Peyer's patch (tissue), 4 donors: ENCODE measurements at regions not wholly inside any gene's neighbourhood (a gene's known extent, or its start where the extent isn't known, plus 50 kb on each side); places are given as distances from the start of the nearest gene placed in this dataset.
"Not testable (repeated sequence)": the region's sequence is repeated elsewhere in the genome, so short reads cannot be mapped to it uniquely, and the experiment has no call there.

Source experiments
- DNase-seq, 3 donors: peaks; one replicate each; pipeline ENCODE4 v3.0.0-alpha.2; 2017 to 2019
- H3K27ac ChIP-seq, 4 donors: fragments of 200-600 bp; sonication (generic); one replicate each; pipeline ENCODE4 v1.5.1; 2016 to 2019
- H3K27me3 ChIP-seq, 2 donors: fragments of 200-600 bp; sonication (generic); one replicate each; pipeline ENCODE4 v1.5.1; 2019
- H3K36me3 ChIP-seq, 3 donors: fragments of 200-600 bp; sonication (generic); one replicate each; pipeline ENCODE4 v1.5.1; 2016 to 2019
- H3K4me1 ChIP-seq, 4 donors: fragments of 200-600 bp; sonication (generic); one replicate each; pipeline ENCODE4 v1.5.1; 2016 to 2019
- H3K4me3 ChIP-seq, 4 donors: fragments of 200-600 bp; sonication (generic); 1 replicate in 3 of 4; 2 replicates in 1 of 4; pipeline ENCODE4 v1.5.1; 2016 to 2019; ENCODE audit warnings: mild to moderate bottlenecking in 1 of 4
- H3K9me3 ChIP-seq, 4 donors: fragments of 200-600 bp; sonication (generic); one replicate each; pipeline ENCODE4 v1.5.1; 2016 to 2019; ENCODE audit warnings: mild to moderate bottlenecking in 1 of 4
- POLR2A ChIP-seq, 2 donors: fragments of 450-650 bp; IDR thresholded peaks; one replicate each; pipeline ENCODE4 v1.5.1; 2017; ENCODE audit warnings: antibody characterized with exemption in 2 of 2, mild to moderate bottlenecking in 2 of 2, moderate library complexity in 2 of 2
- TF ChIP-seq, protein P1 (sequence below), 6 experiments: fragments of 450-650 bp in 4 of 6; fragments of 200-600 bp in 2 of 6; sonication (generic) in 1 of 6; IDR thresholded peaks; one replicate each; pipeline ENCODE4 v1.5.1; 2017 to 2019; ENCODE audit warnings: antibody characterized with exemption in 6 of 6, mild to moderate bottlenecking in 3 of 6, moderate library complexity in 1 of 6

DNA sequence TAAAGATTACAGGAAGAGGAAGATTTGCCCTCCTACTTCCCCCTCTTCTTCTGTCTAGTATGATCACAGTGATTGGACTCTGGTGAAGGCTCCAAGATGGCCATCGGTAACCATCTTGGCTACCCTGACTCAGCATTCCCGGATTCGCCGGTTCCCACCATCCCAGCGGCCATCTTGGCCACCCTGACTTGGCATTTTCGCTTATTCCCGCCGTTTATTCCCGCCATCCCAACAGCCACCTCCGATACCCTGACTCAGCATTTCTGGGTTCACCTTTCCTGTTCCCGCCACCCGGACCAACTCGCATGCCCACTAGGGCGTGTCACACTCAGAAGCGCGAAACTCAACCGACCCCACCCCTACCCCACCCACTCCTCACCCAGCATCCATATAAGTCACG is 95.4 kb upstream of the GRIN2A start:
- DNase-seq, result no peak
- H3K27ac ChIP-seq, result no peak overlapping the region
- no peak for TF ChIP-seq POLR2A (IDR thresholded peaks at IDR 0.05)
- TF ChIP-seq, protein P1, sequence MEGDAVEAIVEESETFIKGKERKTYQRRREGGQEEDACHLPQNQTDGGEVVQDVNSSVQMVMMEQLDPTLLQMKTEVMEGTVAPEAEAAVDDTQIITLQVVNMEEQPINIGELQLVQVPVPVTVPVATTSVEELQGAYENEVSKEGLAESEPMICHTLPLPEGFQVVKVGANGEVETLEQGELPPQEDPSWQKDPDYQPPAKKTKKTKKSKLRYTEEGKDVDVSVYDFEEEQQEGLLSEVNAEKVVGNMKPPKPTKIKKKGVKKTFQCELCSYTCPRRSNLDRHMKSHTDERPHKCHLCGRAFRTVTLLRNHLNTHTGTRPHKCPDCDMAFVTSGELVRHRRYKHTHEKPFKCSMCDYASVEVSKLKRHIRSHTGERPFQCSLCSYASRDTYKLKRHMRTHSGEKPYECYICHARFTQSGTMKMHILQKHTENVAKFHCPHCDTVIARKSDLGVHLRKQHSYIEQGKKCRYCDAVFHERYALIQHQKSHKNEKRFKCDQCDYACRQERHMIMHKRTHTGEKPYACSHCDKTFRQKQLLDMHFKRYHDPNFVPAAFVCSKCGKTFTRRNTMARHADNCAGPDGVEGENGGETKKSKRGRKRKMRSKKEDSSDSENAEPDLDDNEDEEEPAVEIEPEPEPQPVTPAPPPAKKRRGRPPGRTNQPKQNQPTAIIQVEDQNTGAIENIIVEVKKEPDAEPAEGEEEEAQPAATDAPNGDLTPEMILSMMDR (IDR thresholded peaks at IDR 0.05), result no peak

DNA sequence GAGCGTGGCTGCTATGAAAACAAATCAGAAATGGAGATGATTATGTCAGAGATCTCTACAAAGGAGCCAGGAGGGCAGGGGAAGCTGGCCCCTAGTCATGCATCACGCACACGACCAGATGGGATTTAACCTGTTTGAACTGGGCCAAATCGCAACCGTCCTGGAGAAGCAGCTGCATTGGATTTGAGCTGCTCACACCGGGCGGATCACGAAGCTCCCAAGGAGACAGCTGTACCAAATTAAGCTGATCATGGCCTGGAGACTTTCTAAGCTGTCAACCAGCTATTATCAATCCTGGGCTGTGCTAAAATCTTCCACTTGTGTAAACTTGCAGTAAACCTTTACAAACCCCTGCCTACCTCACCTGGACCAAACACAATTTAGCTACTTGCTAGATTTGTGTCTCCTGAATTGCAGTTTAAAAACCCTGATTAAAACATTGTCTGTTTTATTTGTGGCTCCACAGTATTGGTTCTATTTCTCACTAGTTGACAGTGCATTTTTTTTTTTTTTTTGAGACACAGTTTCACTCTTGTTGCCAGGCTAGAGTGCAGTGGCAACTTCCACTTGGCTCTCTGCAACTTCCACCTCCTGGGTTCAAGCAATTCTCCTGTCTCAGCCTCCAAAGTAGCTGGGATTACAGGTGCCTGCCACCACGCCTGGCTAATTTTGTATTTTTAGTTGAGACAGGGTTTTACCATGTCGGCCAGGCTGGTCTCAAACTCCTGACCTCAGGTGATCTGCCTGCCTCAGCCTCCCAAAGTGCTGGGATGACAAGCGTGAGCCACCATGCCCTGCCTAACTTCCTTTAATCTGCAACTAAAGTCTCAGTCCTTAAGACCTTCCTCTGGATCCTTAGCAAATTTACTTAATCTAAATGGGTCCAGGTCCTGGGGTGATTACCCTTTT is 98.3 kb upstream of the GRIN2A start:
- TF ChIP-seq POLR2A (IDR thresholded peaks at IDR 0.05), result no peak
- TF ChIP-seq, protein P1 (IDR thresholded peaks at IDR 0.05), result no peak
- Histone ChIP-seq H3K27ac (no peak overlapping the region), H3K36me3 (no peaks in the 10 kb centered on the region), H3K4me3 (no peak overlapping the region), H3K9me3 (no peaks in the 10 kb centered on the region), H3K27me3 (no peaks in the 10 kb centered on the region), H3K4me1 (peaks cover 0 to 5% (median 0%) of the 10 kb centered on the region in 4 donors)
- no peak for DNase-seq

More for the DNA sequence above, 95.4 kb upstream of the GRIN2A start:
- no peaks in the 10 kb centered on the region for H3K9me3 ChIP-seq
- H3K4me1 ChIP-seq, result peaks cover 0 to 7% (median 0%) of the 10 kb centered on the region in 4 donors
- no peaks in the 10 kb centered on the region for H3K27me3 ChIP-seq
- no peak overlapping the region for H3K4me3 ChIP-seq
- H3K36me3 ChIP-seq, result no peaks in the 10 kb centered on the region

DNA sequence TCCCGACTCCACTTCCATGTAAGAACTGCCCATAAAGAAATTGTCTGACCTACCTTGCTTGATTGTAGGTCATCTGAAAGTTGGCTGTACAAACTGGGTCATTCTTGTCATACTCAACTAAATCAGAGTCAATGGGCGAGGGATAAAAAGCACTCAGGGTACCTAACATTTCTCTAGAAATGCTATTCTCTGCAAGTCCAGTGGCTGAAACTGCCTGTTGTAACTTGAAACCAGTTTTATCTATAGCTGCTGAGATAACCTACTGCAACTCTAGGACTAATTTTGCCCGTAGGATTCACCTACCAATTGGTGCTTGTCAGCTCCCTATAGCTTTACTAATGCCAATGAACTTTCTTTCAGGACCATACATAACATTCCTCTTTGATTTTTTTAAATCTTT is 100.1 kb upstream of the GRIN2A start:
- no peaks in the 10 kb centered on the region for H3K36me3 ChIP-seq
- DNase-seq, result no peak
- no peaks in the 10 kb centered on the region for H3K4me1 ChIP-seq
- H3K9me3 ChIP-seq, result no peaks in the 10 kb centered on the region
- H3K27me3 ChIP-seq, result no peaks in the 10 kb centered on the region
- H3K27ac ChIP-seq, result no peak overlapping the region
- no peak for TF ChIP-seq POLR2A (IDR thresholded peaks at IDR 0.05)
- TF ChIP-seq, protein P1 (IDR thresholded peaks at IDR 0.05), result no peak
- no peak overlapping the region for H3K4me3 ChIP-seq

DNA sequence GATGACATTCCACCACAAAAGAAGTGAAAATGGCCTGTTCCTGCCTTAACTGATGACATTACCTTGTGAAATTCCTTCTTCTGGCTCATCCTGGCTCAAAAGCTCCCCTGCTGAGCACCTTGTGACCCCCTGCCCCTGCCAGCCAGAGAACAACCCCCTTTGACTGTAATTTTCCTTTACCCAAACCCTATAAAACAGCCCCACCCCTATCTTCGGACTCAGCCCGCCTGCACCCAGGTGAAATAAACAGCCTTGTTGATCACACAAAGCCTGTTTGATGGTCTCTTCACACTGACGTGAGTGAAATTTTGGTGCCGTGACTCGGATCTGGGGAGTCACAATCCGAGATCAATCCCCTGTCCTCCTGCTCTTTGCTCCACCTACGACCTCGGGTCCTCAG is 101.0 kb upstream of the GRIN2A start:
- not testable (repeated sequence) for H3K27me3 ChIP-seq, DNase-seq, H3K4me1 ChIP-seq, H3K9me3 ChIP-seq, H3K27ac ChIP-seq, H3K36me3 ChIP-seq, H3K4me3 ChIP-seq

DNA sequence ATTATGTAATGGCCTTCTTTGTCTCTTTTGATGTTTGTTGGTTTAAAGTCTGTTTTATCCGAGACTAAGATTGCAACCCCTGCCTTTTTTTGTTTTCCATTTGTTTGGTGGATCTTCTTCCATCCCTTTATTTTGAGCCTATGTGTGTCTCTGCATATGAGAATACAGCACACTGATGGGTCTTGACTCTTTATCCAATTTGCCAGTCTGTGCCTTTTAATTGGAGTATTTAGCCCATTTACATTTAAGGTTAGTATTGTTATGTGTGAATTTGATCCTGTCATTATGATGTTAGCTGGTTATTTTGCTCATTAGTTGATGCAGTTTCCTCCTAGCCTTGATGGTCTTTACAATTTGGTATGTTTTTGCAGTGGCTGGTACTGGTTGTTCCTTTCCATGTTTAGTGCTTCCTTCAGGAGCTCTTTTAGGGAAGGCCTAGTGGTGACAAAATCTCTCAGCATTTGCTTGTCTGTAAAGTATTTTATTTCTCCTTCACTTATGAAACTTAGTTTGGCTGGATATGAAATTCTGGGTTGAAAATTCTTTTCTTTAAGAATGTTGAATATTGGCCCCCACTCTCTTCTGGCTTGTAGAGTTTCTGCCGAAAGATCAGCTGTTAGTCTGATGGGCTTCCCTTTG is 95.3 kb upstream of the ATF7IP2 start:
- DNase-seq, H3K9me3 ChIP-seq, H3K4me1 ChIP-seq, H3K27me3 ChIP-seq, H3K27ac ChIP-seq, H3K36me3 ChIP-seq, H3K4me3 ChIP-seq: not testable (repeated sequence)

DNA sequence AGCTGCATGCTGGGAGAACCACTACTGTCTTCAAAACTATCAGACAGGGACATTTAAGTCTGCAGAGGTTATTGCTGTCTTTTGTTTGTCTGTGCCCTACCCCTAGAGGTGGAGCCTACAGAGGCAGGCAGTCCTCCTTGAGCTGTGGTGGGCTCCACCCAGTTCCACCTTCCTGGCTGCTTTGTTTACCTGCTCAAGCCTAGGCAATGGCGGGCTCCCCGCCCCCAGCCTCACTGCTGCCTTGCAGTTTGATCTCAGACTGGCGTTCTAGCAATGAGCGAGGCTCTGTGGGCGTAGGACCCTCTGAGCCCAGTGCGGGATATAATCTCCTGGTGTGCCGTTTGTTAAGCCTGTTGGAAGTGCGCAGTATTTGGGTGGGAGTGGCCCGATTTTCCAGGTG is 93.7 kb upstream of the ATF7IP2 start:
- not testable (repeated sequence) for H3K9me3 ChIP-seq, H3K36me3 ChIP-seq, H3K27me3 ChIP-seq

DNA sequence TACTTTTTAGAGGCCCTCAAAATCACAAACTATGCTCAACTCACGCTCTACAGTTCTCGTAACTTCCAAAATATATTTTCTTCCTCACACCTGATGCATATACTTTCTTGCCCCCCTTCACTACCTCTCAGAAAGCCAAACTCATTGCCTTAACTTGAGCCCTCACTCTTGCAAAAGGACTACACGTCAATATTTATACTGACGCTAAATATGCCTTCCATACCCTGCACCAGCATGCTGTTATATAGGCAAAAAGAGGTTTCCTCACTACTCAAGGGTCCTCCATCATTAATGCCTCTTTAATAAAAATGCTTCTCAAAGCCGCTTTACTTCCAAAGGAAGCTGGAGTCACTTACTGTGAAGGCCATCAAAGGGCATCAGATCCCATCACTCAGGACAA is 92.9 kb upstream of the ATF7IP2 start:
- H3K4me1 ChIP-seq, H3K4me3 ChIP-seq, DNase-seq, H3K36me3 ChIP-seq, H3K9me3 ChIP-seq, H3K27ac ChIP-seq, H3K27me3 ChIP-seq: not testable (repeated sequence)

More for the DNA sequence above, 93.7 kb upstream of the ATF7IP2 start:
- H3K4me1 ChIP-seq, H3K27ac ChIP-seq, DNase-seq, H3K4me3 ChIP-seq: not testable (repeated sequence)

DNA sequence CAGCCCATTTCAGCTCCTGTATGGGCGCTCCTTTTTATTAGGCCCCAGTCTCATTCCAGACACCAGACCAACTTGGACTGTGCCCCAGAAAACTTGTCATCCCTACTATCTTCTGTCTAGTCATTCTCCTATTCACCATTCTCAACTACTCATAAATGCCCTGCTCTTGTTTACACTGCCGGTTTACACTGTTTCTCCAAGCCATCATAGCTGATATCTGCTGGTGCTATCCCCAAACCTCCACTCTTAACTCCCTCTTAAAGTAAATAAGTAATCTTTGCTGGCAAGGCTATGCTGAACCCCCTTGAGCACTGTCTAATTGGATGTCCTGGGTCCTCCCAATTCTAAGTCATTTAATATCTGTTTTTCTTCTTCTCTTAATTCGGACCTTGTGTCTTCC is 91.7 kb upstream of the ATF7IP2 start:
- not testable (repeated sequence) for DNase-seq, H3K4me3 ChIP-seq, H3K9me3 ChIP-seq, H3K27me3 ChIP-seq, H3K27ac ChIP-seq, H3K4me1 ChIP-seq, H3K36me3 ChIP-seq
